ENCODE measurements at regions not wholly inside any gene's neighbourhood (a gene's known extent, or its start where the extent isn't known, plus 50 kb on each side); places are given as distances from the start of the nearest gene placed in this dataset.

GRCh38 chr3:101963902-101964362 is 114.6 kb downstream of the NFKBIZ start:
- ATAC-seq: peak; percentile 68
- TF ChIP-seq ZNF70 (CRISPR knock-in tag; IDR thresholded peaks at IDR 0.05) (no peak), ZC3H10 (CRISPR knock-in tag; IDR thresholded peaks at IDR 0.05) (0 out of 2 replicates have a peak, but pooled peaks have one; percentile 51)

DNA sequence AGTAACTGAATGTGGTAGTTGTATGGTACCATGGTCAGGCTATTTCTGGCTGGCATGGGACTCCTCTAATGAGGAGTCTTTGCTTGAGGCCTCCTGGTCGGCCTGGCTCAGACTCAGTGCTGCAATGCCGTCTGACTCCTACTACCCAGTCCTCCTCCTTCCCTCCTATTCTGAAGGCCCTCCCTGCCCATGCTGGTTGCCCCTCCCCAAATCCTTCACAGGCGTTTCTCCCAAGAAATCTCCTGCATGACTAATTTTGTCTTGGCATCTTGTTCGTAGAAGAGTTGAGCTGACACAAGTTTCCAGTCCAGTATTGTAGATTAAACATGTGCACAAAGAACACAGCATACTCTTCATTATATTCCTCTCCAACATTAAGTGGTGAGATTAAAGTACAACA is 115.5 kb downstream of the NFKBIZ start:
- TF ChIP-seq ZC3H10 (CRISPR knock-in tag; IDR thresholded peaks at IDR 0.05): no peak
- TF ChIP-seq, protein P1, sequence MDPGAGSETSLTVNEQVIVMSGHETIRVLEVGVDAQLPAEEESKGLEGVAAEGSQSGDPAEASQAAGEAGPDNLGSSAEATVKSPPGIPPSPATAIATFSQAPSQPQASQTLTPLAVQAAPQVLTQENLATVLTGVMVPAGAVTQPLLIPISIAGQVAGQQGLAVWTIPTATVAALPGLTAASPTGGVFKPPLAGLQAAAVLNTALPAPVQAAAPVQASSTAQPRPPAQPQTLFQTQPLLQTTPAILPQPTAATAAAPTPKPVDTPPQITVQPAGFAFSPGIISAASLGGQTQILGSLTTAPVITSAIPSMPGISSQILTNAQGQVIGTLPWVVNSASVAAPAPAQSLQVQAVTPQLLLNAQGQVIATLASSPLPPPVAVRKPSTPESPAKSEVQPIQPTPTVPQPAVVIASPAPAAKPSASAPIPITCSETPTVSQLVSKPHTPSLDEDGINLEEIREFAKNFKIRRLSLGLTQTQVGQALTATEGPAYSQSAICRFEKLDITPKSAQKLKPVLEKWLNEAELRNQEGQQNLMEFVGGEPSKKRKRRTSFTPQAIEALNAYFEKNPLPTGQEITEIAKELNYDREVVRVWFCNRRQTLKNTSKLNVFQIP (CRISPR knock-in tag; IDR thresholded peaks at IDR 0.05; ENCODE audit: borderline replicate concordance, low read depth): no peak
- no peak for TF ChIP-seq PATZ1 (CRISPR knock-in tag; IDR thresholded peaks at IDR 0.05; ENCODE audit: borderline replicate concordance)
- TF ChIP-seq ZFP30 (CRISPR knock-in tag; IDR thresholded peaks at IDR 0.05): no peak
- no peak for TF ChIP-seq OSR1 (CRISPR knock-in tag; IDR thresholded peaks at IDR 0.05)
- no peak for TF ChIP-seq ISL1 (CRISPR knock-in tag; IDR thresholded peaks at IDR 0.05)
- no peak; the same call in 2 of the 3 replicates for ATAC-seq

GRCh38 chr3:101966226-101966625 is 116.9 kb downstream of the NFKBIZ start:
- ATAC-seq: no peak
- TF ChIP-seq TCF4 (CRISPR knock-in tag; IDR thresholded peaks at IDR 0.05; ENCODE audit: borderline replicate concordance) (no peak), ESRRG (CRISPR knock-in tag; IDR thresholded peaks at IDR 0.05) (no peak), CSDC2 (CRISPR knock-in tag; IDR thresholded peaks at IDR 0.05) (no peak), PPARA (CRISPR knock-in tag; IDR thresholded peaks at IDR 0.05; ENCODE audit: borderline replicate concordance) (no peak), ZNF565 (CRISPR knock-in tag; conservative IDR thresholded peaks at IDR 0.05; ENCODE audit: low read depth) (no peak), ZC3H10 (CRISPR knock-in tag; IDR thresholded peaks at IDR 0.05) (no peak), SNAI2 (CRISPR knock-in tag; IDR thresholded peaks at IDR 0.05) (no peak), ZNF8 (CRISPR knock-in tag; IDR thresholded peaks at IDR 0.05) (no peak)
- TF ChIP-seq, protein P2, sequence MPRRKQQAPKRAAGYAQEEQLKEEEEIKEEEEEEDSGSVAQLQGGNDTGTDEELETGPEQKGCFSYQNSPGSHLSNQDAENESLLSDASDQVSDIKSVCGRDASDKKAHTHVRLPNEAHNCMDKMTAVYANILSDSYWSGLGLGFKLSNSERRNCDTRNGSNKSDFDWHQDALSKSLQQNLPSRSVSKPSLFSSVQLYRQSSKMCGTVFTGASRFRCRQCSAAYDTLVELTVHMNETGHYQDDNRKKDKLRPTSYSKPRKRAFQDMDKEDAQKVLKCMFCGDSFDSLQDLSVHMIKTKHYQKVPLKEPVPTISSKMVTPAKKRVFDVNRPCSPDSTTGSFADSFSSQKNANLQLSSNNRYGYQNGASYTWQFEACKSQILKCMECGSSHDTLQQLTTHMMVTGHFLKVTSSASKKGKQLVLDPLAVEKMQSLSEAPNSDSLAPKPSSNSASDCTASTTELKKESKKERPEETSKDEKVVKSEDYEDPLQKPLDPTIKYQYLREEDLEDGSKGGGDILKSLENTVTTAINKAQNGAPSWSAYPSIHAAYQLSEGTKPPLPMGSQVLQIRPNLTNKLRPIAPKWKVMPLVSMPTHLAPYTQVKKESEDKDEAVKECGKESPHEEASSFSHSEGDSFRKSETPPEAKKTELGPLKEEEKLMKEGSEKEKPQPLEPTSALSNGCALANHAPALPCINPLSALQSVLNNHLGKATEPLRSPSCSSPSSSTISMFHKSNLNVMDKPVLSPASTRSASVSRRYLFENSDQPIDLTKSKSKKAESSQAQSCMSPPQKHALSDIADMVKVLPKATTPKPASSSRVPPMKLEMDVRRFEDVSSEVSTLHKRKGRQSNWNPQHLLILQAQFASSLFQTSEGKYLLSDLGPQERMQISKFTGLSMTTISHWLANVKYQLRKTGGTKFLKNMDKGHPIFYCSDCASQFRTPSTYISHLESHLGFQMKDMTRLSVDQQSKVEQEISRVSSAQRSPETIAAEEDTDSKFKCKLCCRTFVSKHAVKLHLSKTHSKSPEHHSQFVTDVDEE (CRISPR knock-in tag; IDR thresholded peaks at IDR 0.05): no peak
- TF ChIP-seq, protein P3, sequence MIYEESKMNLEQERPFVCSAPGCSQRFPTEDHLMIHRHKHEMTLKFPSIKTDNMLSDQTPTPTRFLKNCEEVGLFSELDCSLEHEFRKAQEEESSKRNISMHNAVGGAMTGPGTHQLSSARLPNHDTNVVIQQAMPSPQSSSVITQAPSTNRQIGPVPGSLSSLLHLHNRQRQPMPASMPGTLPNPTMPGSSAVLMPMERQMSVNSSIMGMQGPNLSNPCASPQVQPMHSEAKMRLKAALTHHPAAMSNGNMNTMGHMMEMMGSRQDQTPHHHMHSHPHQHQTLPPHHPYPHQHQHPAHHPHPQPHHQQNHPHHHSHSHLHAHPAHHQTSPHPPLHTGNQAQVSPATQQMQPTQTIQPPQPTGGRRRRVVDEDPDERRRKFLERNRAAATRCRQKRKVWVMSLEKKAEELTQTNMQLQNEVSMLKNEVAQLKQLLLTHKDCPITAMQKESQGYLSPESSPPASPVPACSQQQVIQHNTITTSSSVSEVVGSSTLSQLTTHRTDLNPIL (CRISPR knock-in tag; IDR thresholded peaks at IDR 0.05; ENCODE audit: low read depth): no peak

DNA sequence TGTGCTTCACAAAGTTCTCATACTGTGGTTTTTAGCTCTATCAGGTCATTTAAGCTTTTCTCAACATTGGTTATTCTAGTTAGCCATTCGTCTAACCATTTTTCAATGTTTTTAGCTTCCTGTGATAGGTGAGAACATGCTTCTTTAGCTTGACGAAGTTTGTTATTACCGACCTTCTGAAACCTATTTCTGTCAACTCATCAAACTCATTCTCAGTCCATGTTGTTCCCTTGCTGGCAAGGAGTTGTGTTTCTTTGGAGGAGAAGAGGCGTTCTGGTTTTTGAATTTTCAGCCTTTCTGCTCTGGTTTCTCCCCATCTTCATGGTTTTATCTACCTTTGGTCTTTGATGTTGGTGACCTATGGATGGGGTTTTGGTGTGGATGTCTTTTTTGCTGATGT is 120.9 kb downstream of the NFKBIZ start:
- no peak for ATAC-seq

More for the DNA sequence above, 120.9 kb downstream of the NFKBIZ start:
- TF ChIP-seq ZFP3 (CRISPR knock-in tag; IDR thresholded peaks at IDR 0.05) (no peak), ESRRG (CRISPR knock-in tag; IDR thresholded peaks at IDR 0.05) (no peak), TOX (CRISPR knock-in tag; IDR thresholded peaks at IDR 0.05; ENCODE audit: borderline replicate concordance) (no peak), ISL1 (CRISPR knock-in tag; IDR thresholded peaks at IDR 0.05) (no peak), SNAI2 (CRISPR knock-in tag; IDR thresholded peaks at IDR 0.05) (no peak), ARNTL (CRISPR knock-in tag; IDR thresholded peaks at IDR 0.05; ENCODE audit: borderline replicate concordance, low read depth) (no peak), CSRNP3 (CRISPR knock-in tag; IDR thresholded peaks at IDR 0.05) (no peak), OSR1 (CRISPR knock-in tag; IDR thresholded peaks at IDR 0.05) (no peak), ZNF8 (CRISPR knock-in tag; IDR thresholded peaks at IDR 0.05) (no peak), GLIS3 (CRISPR knock-in tag; IDR thresholded peaks at IDR 0.05) (no peak)
- TF ChIP-seq, protein P2 (CRISPR knock-in tag; IDR thresholded peaks at IDR 0.05): no peak
